ENCODE measurements at regions not wholly inside any gene's neighbourhood (a gene's known extent, or its start where the extent isn't known, plus 50 kb on each side); places are given as distances from the start of the nearest gene placed in this dataset.

GRCh38 chr18:28350821-28351220 is 173.9 kb upstream of the CDH2 start:
- intact Hi-C loops (cut with DNase I) = no loop called here
- no peaks in the 10 kb centered on the region for H3K36me3 ChIP-seq
- no peak for DNase-seq
- no peaks in the 10 kb centered on the region for H3K27me3 ChIP-seq (ENCODE audit: low read depth)
- no peak for TF ChIP-seq CTCF (IDR thresholded peaks at IDR 0.05)
- no peaks in the 10 kb centered on the region for H3K4me1 ChIP-seq
- no peak overlapping the region for H3K27ac ChIP-seq
- no peaks in the 10 kb centered on the region for H3K9me3 ChIP-seq
- H3K4me3 ChIP-seq = no peak overlapping the region
- no peak for ATAC-seq

GRCh38 chr18:28342231-28342630 is 165.3 kb upstream of the CDH2 start:
- Histone ChIP-seq H3K4me3 (no peak overlapping the region), H3K27ac (no peak overlapping the region), H3K36me3 (no peaks in the 10 kb centered on the region), H3K9me3 (no peaks in the 10 kb centered on the region), H3K4me1 (no peaks in the 10 kb centered on the region), H3K27me3 (ENCODE audit: low read depth) (no peaks in the 10 kb centered on the region)
- DNase-seq = no peak
- intact Hi-C loops (cut with DNase I) = no loop called here
- TF ChIP-seq CTCF (IDR thresholded peaks at IDR 0.05) = no peak
- no peak for ATAC-seq

GRCh38 chr18:28338316-28338715 is 161.4 kb upstream of the CDH2 start:
- no peak for ATAC-seq

GRCh38 chr18:28334516-28334915 is 157.6 kb upstream of the CDH2 start:
- Histone ChIP-seq H3K4me1 (no peaks in the 10 kb centered on the region), H3K27ac (no peak overlapping the region), H3K36me3 (no peaks in the 10 kb centered on the region), H3K4me3 (no peak overlapping the region), H3K9me3 (no peaks in the 10 kb centered on the region), H3K27me3 (ENCODE audit: low read depth) (no peaks in the 10 kb centered on the region)
- TF ChIP-seq CTCF (IDR thresholded peaks at IDR 0.05) = no peak
- DNase-seq = no peak
- intact Hi-C loops (cut with DNase I) = no loop called here
- ATAC-seq = no peak

More at GRCh38 chr18:28338316-28338715, 161.4 kb upstream of the CDH2 start:
- intact Hi-C loops (cut with DNase I) = no loop called here
- Histone ChIP-seq H3K27ac (no peak overlapping the region), H3K9me3 (no peaks in the 10 kb centered on the region), H3K4me3 (no peak overlapping the region), H3K36me3 (no peaks in the 10 kb centered on the region), H3K4me1 (no peaks in the 10 kb centered on the region), H3K27me3 (ENCODE audit: low read depth) (no peaks in the 10 kb centered on the region)
- no peak for TF ChIP-seq CTCF (IDR thresholded peaks at IDR 0.05)
- DNase-seq = no peak

GRCh38 chr18:28332071-28332470 is 155.1 kb upstream of the CDH2 start:
- no peaks in the 10 kb centered on the region for H3K9me3 ChIP-seq
- no peak for DNase-seq
- no peak for TF ChIP-seq CTCF (IDR thresholded peaks at IDR 0.05)
- H3K4me3 ChIP-seq = no peak overlapping the region
- H3K4me1 ChIP-seq = no peaks in the 10 kb centered on the region
- intact Hi-C loops (cut with DNase I) = no loop called here
- no peaks in the 10 kb centered on the region for H3K27me3 ChIP-seq (ENCODE audit: low read depth)
- no peak for ATAC-seq
- no peak overlapping the region for H3K27ac ChIP-seq
- no peaks in the 10 kb centered on the region for H3K36me3 ChIP-seq

- Histone ChIP-seq H3K27me3 (ENCODE audit: low read depth) (no peaks in the 10 kb centered on the region), H3K4me3 (no peak overlapping the region), H3K27ac (no peak overlapping the region), H3K9me3 (no peaks in the 10 kb centered on the region), H3K36me3 (no peaks in the 10 kb centered on the region), H3K4me1 (no peaks in the 10 kb centered on the region)
- no peak for ATAC-seq
- TF ChIP-seq CTCF (IDR thresholded peaks at IDR 0.05) = no peak
- no peak for DNase-seq
- intact Hi-C loops (cut with DNase I) = no loop called here
These were observed 154.6 kb upstream of the CDH2 start for GRCh38 chr18:28331551-28331950.

Data from lower lobe of right lung (tissue), 2 donors.